GM19043 (cell line): ENCODE measurements at regions not wholly inside any gene's neighbourhood (a gene's known extent, or its start where the extent isn't known, plus 50 kb on each side); places are given as distances from the start of the nearest gene placed in this dataset.
"Not testable (repeated sequence)": the region's sequence is repeated elsewhere in the genome, so short reads cannot be mapped to it uniquely, and the experiment has no call there.

Source experiments
- ATAC-seq: cut with Tn5 transposase; IDR thresholded peaks from one replicate; pipeline ENCODE4 v1.9.1; 2021; ENCODE audit warnings: low read depth; ENCODE audit not compliant: unreplicated experiment

DNA sequence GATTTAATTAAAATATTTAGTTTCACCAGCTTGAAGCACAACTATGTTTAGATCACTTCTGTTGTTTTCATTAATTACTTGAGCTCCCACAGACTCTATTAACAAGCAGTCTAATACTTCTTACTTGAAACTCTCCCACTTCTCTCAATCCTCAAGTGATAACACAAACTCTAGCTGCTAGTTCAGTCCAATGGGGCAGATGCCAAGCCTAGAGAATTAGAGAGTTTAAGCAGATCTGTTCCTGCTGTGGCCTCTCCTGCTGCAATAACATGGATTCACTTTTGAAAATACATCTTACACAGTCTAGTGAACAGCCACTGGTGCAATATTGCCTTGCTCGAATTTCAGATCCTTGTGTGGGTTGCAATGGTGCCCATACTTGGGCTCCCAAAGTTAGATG, 566.4 kb upstream of the SGO1 start:
- no peak for ATAC-seq

DNA sequence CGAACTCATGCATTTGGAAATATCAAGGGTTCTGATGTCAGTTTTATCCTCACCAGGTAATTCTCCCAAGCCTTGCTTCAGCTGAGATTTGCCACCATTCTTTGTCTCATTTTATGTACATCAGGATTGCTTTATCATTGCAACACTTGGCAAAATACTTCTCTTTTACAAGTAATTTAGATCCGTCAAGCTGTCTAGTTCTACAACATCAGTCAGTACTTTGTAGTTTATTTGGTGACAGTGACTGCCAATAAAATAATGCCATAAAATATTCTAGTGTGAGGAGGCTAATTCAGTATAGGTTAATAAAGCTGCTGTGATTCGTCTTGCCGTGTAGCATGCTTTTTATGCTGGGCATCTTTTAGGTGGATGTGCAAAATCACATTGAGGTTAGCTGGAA, 565.3 kb upstream of the SGO1 start:
- ATAC-seq = no peak

DNA sequence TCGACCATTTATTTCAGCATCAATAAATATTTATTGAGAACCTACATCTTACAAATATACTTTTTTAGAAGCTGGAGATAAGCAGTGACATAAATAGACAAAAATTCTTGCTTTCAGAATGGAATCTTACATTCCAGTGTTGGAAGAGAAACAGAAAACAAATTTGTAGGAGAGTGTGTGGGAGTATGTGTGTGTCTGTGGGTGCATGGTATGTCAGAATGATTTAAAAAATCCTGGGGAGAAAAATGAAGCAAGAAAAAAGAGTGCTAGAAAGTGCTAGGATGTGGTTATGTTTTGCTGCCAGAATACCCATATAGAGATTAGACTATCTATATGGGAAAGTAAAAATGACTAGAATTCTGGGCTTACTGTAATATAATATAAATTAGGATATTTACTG, 561.7 kb upstream of the SGO1 start:
- ATAC-seq = no peak

DNA sequence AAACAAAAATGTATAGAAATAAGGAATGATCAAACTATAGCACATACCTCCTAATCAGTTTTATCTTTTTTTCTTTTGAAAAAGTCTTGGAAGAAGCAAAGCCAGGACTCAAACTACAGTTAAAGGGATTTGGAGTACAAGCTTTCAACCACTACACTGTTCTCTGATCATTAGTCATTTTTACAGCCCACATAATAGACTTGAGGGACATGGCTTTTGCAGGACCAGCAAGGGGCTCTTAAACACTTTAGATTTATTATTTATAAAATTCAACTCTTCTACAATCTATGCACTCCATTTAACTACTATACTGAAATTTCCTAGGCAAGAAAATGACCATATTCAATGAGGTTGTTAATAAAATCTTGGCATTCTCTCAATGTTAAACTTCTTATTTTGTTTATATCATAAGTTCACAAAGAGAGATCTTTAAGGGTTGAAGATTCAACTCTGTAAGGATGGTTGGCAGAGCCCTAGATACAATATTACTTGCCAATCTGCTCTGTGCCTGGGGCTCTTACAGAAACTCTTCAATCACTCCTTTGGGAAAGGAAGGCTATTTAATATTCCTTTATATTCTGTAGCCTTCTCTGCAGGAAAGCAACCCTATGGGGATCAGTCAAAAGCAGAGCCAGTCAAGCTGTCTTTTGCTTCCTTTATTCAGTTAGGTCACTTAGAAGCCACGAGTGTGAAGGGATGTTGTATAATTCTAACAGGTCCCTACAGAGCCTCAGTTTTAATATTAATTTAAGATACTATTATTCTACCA, 557.7 kb upstream of the SGO1 start:
- ATAC-seq = no peak

DNA sequence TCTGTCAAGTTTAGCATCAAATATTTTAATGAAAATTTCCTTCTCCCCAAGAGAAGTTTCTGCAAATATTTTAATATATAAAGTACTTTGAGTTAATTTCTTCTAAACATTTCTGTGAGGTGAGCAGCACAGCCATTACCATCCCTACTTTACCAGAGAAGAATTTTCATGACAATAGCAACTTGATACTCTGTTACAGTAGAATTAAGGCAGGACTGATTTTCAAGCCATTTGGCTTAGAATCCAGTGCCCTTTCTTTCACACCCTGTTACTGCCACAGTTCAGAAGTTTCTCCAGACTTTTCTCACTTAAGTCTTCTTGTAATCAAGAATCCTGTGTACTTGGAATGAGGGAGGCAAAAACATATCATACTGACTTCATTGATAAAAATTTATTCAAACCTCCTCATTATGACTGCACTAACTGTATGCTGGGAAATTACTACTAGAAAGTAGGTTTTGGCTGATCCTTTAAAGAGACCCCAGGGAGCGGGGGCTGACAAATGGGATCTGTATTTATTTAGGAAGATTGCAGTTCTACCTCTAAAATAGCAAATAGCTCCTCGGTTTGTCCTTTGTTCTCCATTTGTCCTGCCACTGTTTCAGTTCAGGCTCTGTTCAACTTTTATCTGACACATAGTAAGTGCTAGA, 557.0 kb upstream of the SGO1 start:
- no peak for ATAC-seq

DNA sequence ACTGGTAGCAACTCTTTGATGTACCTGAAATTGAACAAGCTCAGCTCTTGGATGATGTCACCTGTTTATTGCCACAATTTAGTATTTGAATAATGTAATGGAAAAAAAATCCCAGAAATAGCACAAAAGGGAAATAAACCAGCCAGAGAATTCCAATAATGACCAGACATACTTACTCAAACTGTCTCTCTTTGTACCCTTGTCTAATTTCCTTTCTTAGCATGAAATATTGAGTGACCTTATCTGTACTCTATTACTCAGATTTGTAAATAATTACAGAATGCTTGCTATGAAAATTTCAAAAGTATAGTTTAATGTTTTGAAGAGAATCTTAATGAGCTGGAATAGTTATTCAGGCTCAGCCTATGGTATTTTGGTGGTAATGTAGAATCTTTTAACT, 555.4 kb upstream of the SGO1 start:
- no peak for ATAC-seq

DNA sequence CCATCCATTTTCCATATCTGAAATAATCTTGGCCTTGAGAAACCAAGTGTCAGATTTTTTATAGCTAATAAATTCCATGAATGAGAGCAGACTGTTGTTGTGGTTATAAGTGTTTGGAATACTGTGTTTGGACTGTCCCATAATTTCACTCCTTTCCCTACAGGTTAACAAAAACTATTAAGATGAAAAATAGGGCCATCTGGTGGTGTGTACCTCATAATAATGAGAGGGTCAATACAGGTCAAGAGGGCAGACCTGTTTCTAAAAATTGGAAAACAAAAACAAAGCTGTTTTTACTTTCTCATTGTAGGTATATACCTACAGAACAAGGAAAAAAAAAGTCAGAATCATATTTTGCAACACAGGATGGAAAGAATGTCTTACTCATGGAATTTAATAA, 553.8 kb upstream of the SGO1 start:
- no peak for ATAC-seq

DNA sequence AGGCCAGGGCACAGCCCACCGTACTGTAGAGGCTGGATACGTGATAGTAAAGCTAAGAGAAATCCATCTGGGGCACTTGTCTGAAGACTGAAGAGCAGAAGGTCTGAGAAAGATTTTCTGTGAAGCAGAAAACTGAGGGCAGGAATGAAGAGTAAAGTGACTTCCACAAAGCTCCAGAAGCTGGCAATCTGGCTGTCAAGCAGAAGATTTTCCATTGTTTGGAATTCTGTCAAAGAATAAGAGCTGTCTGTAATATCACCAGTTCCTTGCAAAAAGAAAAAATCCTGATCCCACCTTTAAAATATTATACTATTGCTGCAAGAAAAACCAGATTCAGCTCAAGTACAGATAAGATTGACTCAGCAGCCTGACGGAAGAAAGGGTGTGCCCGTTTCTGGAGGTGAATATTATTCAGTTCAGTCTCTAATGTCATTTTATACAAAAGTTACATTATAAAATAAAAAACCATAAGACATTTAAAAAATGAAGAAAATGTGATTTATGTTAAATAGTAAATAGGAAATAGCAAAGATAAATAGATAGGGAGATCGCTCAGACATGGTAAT, 550.4 kb upstream of the SGO1 start:
- ATAC-seq = no peak

DNA sequence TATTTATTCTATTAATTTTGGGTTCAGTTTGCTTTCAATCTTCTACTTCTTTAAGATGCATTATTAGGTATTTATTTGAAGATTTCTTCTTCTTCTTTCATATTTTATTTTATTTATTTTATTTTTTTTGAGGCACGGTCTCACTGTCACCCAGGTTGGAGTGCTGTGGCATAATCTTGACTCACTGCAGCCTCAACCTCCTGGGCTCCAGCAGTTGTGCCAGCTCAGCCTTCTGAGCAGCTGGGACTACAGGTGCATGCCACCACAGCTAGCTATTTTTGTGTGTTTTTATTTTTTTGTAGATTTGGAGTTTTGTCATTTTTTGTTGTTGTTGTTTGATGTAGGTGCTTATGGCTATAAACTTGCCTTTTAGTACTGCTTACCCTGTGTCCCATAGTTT, 543.2 kb upstream of the SGO1 start:
- ATAC-seq = no peak

DNA sequence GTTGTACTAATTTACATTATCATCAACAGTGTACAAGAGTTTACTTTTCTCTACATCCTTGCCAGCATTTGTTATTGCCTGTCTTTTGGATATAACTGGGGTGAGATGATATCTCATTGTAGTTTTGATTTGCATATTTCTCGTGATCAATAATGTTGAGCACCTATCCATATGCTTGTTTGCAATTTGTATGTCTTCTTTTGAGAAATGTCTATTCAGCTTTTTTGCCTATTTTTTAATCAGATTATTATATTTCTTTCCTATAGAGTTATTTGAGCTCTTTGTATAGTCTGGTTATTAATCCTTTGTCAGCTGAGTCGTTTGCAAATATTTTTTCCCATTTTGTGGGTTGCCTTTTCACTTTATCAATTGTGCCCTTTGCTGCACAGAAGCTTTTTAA, 540.8 kb upstream of the SGO1 start:
- ATAC-seq = no peak

DNA sequence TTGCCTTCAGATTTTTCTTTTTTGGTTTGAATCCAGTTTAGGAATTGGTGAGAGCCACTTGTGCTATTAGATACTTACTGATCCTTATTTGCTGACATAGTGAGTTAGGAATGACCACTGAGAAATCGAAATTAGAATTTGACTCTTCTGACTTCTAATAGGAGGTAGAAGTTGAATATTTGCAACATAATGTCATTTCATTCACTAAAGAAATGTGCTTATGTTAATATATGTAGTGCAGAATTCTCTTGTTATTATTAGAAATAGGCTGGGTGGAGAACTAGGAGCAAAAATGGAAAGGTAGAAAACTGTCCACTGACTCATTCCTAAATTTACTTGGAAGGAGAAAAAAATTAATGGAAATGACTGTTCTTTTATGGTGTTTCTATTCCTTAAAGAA, 538.2 kb upstream of the SGO1 start:
- ATAC-seq = no peak

DNA sequence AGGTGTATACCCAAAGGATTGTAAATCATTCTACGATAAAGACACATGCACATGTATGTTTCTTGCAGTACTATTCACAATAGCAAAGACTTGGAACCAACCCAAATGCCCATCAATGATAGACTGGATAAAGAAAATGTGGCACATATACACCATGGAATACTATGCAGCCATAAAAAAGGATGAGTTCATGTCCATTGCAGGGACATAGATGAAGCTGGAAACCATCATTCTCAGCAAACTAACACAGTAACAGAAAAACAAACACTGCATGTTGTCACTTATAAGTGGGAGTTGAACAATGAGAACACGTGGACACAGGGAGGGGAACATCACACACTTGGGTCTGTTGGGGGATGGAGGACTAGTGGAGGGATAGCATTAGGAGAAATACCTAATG, 530.4 kb upstream of the SGO1 start:
- not testable (repeated sequence) for ATAC-seq

DNA sequence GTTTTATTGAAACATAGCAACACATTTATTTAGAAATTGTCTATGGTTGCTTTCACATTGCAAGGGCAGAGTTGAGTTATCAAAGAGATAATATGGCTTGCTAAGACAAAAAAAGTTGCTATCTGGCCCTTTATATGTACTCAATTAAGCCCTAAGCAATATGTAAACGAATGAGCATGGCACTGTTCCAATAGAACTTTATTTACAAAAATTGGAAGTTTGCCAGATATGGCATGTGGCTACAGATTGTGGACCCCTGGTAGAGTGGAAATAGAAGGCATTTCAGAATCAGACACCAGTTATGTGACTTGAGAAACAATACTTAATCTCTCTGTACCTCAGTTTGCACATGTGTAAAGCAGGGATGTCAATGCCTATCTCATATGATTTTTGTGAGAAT, 515.6 kb upstream of the SGO1 start:
- no peak for ATAC-seq

DNA sequence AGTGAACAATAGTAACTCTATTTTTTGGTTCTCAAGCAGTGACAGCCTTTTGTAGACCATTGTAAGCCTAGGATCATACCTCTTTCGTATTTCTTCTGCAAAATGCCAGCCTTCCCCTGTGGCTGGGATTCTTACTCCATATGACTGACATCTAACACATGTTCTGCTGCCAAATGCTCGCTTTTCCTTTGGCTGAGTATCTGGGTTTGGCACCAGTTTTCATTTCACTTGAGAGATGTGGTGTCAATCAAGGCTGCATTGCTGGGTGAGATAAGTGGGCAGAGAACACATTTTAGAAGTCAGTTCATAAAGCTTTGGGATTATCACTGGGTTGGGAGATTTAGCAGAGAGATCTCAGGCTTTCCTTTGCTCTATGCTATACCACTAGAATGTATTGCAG, 514.7 kb upstream of the SGO1 start:
- no peak for ATAC-seq

DNA sequence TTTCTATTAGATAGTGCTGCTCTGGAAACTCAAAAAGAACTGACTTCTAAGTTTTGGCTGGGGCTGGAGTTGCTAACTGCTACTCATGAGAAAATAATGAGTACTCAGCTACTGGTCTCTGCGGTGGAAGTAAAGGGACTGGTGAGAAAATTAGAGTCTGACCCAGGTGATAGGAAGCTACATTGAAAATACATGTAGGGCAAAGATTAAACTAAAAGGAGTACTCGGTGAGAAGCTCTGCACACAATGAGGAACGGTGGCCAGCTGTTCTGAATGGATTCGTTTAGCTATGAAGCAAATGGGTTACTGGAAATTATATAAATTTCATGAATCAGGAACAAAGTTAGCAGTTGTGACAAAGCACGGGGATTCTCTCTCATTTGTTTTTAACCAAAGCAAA, 512.9 kb upstream of the SGO1 start:
- no peak for ATAC-seq

DNA sequence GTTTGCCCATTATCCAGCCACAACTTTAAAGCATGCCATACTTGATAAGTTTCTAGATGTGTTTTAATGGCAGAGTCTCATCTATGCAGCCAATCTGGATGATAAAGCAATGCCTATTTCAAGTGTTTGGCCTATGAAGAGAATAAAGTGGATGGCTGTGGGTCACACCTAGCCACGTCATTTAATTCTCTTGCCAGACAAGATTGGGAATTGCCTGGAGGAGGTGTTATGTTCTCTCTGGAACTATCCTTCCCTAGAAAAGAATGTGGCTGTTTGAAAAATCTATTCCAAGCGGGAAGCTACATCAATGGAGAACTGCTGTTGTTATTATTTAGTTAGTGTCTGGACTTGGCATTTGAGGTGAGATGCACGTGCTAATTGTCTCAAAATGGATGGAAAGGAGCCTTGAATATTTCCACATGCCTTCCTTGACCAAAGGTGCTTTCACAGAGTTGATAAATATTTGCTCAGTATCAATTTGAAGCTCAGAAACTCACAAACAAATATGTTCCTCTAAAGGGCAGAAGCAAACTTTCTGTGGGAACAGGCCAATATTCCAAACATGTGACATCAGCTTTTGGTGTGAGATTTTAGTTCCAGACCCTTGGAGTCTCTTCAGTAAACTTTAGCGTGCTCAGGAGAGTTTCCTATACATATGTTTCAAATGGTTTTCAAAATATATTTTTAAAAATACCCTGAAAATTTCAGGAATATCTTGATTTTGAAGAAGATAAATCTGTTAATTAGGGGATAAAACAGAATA, 510.6 kb upstream of the SGO1 start:
- ATAC-seq = no peak

DNA sequence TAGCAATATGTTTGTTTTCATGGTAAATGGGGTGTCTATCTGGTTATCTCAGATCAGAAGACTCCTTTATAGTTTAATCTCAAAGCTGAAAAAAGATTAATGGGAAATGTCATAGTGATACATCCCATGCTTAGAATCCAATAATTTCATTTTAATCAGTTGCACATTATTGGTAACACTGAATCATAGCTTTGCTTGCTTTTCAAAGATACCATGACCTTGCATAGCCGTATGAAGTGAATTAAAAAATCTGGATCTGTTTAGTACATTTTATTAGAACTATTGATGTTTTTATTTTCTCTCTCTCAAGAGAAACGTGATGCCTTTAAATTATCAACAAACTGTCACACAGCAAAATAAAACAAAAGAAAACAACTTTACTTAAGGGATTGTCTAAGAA, 506.7 kb upstream of the SGO1 start:
- ATAC-seq = no peak

DNA sequence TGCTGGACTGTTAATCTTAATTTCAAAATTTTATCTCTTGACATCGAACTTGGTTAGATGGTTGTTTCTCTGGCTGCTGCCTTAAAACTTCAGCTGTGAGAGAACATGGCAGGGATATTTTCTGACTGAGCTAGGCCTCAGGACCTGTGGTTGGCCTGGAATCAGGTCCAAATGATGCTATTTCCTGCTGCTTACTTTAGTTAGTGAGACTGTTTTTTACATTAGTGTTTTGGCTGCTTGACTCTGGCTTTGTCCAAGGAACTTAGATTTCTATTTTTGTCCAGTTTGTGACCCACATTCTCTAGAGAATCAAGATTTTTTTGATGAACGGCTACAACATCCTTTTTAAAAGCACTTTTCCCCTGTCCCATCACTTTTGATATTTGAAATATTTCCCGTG, 497.9 kb upstream of the SGO1 start:
- no peak for ATAC-seq

DNA sequence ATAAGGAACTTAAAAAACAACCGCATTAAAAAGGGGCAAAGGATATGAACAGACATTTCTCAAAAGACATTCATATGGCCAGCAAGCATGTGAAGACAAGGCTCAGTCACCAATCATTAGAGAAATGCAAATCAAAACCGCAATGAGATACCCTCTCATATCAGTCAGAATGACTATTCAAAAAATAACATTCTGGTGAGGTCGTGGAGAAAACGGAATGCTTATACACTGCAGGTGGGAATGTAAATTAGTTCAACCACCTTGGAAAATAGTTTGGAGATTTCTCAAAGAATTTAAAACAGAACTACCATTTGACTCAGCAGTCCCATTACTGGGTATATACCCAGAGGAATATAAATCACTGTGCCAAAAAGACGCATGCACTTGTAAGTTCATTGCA, 496.6 kb upstream of the SGO1 start:
- no peak for ATAC-seq

DNA sequence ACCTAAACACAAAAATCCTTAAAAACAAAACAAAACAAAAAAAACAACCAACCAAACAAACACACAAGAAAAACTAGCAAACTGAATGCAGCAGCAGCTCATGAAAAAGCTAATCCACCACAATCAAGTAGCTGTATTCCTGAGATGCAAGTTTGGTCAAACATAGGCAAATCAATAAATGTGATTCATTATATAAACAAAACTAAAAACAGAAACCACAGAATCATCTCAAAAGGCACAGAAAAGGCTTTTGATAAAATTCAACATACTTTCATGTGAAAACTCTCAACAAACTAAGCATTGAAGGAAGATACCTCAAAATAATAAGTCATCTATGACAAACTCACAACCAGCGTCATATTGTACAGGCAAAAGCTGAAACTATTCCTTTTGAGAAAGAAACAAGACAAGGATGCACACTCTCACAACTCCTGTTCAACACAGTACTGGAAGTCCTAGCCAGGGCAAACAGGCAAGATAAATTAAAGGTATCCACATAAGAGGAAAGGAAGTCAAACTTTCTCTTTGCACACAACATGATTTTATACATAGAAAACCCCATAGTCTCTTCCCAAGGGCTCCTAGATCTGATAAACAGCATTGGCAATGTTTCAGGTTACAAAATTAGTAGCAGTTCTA, 495.1 kb upstream of the SGO1 start:
- no peak for ATAC-seq

DNA sequence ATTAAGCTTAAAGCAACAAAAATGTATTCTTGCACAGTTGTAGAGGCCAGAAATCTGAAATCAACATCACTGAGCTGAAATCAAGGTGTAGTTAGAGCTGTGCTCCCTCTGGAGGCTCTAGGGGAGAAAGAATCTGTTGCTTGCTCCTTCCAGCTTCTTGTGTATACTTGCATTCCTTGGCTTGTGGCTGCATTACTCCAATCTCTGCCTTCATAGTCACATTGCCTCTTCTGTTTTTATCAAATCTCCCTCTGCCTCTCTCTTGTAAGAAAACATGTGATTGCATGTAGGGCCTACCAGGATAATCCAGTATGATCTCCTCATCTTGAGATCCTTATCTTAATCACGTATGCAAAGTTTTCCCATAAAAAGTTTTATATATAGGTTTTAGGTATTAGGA, 487.9 kb upstream of the SGO1 start:
- ATAC-seq = no peak
